ENCODE measurements at regions not wholly inside any gene's neighbourhood (a gene's known extent, or its start where the extent isn't known, plus 50 kb on each side); places are given as distances from the start of the nearest gene placed in this dataset.
"Not testable (repeated sequence)": the region's sequence is repeated elsewhere in the genome, so short reads cannot be mapped to it uniquely, and the experiment has no call there.

DNA sequence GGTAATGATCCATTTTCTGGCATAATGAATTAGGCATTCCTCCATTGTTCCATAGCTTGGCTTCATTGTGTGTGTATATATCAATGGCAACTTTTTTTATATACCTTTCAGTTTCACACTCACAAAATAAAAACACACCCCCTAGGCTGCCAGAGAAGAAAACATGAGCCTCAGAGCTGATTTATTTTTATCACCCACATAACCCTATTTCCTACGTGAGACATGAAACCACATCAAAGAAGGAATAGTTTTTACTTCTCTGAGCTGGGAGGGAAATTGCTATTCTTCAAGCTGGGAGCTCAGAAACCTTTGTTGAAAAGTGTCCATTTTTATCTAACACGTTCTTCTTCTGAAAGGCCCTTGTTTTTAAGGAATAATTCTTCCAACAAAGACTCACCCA lies 126.7 kb upstream of the RAI2 start:
- TF ChIP-seq, protein P1, sequence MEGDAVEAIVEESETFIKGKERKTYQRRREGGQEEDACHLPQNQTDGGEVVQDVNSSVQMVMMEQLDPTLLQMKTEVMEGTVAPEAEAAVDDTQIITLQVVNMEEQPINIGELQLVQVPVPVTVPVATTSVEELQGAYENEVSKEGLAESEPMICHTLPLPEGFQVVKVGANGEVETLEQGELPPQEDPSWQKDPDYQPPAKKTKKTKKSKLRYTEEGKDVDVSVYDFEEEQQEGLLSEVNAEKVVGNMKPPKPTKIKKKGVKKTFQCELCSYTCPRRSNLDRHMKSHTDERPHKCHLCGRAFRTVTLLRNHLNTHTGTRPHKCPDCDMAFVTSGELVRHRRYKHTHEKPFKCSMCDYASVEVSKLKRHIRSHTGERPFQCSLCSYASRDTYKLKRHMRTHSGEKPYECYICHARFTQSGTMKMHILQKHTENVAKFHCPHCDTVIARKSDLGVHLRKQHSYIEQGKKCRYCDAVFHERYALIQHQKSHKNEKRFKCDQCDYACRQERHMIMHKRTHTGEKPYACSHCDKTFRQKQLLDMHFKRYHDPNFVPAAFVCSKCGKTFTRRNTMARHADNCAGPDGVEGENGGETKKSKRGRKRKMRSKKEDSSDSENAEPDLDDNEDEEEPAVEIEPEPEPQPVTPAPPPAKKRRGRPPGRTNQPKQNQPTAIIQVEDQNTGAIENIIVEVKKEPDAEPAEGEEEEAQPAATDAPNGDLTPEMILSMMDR (IDR thresholded peaks at IDR 0.05) = no peak
- ATAC-seq (ENCODE audit: low FRiP score) = no peak
- DNase-seq (ENCODE audit: low spot score) = no peak

DNA sequence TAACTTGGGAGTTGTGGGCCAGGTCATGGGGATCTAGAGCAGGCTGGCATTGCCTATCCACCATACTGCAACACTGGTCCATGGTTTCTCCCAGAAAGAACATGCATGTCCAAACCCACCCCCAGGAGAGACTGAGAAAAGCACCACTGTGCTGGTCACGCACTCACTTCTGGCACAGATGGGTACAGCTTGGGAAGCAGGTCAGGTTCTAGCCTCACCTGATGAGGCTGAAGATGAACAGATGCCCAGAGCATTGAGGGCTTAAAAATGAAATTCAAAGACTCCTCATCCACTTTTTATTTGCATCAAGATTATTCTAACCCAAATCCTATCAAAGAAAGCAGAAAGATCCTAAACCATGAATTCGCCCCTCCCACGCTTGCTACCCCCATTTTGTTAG lies 125.9 kb upstream of the RAI2 start:
- no peak for DNase-seq (ENCODE audit: low spot score)
- no peak for ATAC-seq (ENCODE audit: low FRiP score)
- TF ChIP-seq, protein P1 (IDR thresholded peaks at IDR 0.05) = no peak

DNA sequence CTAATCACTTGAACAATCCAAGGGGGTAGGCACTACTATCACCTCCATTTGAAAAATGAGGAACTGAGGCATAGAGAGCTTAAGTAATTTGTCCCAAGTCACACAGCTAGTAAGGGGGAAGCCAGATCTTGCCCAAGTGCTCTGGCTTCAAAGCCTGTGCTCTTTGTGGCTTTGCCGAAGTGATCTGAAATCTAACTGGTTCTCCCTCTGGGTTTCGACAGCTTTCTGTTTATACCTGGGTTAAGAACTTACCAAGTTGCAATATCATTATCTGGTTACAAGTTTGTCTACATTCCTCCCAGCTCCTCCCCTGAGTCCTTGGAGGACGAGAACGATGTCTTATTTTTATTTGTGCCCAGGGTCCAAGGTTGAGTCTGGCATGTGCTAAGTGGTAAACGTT lies 125.3 kb upstream of the RAI2 start:
- TF ChIP-seq, protein P1 (IDR thresholded peaks at IDR 0.05) = no peak
- no peak for DNase-seq (ENCODE audit: low spot score)
- no peak for ATAC-seq (ENCODE audit: low FRiP score)

DNA sequence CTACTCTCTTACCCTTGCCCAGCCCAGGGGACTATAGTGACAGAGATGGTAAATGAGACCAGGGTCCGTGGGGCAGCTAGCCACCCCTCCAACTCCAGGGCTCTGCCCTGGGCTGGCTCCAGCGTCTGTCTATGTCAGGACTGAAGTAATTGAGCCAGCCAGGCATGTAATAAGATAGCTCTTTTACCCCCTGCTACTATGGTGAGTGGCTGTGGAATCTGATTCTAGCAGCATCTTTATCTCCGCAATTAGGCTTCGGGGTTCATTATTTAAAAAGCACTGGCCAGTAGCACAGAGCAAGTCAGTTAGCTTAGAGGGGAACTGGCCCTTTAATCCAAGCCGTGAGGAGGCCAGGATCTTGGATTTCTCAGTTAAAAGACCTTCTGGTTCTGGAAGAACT lies 123.3 kb upstream of the RAI2 start:
- DNase-seq (ENCODE audit: low spot score) (no peak), ATAC-seq (ENCODE audit: low FRiP score) (no peak)
- TF ChIP-seq, protein P1 (IDR thresholded peaks at IDR 0.05) = no peak

DNA sequence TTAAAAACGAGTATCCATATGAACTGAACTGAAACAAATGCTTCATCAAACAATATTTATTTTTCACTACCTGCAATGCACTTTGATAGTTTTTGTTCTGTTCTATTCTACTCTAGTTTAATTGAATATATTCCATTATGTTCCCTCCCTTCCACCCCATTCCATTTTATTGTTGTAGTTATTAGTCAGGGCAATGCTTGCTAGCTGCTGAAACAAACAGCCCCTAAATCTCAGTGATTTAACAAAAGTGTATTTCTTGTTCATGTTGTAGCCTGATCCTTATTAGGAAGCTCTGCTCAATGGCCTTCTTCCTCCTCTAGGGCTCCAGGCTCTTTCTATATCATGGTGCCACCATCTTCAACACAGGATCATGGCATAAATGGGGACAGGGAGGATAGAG lies 122.3 kb upstream of the RAI2 start:
- TF ChIP-seq, protein P1 (IDR thresholded peaks at IDR 0.05) = no peak
- DNase-seq (ENCODE audit: low spot score) (no peak), ATAC-seq (ENCODE audit: low FRiP score) (no peak)

DNA sequence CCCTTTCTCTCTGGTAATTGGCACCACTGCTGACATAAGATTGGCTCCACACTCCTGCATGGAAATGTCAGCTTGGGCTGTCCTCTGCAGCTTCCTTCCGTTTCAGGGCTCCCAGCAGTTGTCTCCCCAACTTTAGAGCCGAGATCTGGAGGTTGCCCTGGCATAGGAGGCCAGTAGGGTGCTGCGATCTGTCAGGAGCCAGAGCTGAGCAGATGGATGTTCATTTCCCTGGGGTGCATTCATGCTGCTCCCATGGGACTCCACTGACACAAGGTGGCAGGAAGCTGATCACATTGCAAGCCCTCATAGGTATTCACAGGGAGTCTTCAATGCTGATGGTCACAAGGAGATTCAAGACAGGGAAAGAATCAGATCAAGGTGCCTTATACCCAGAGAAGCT lies 116.6 kb upstream of the RAI2 start:
- DNase-seq (ENCODE audit: low spot score) (no peak), ATAC-seq (ENCODE audit: low FRiP score) (no peak)
- TF ChIP-seq, protein P1 (IDR thresholded peaks at IDR 0.05) = no peak

DNA sequence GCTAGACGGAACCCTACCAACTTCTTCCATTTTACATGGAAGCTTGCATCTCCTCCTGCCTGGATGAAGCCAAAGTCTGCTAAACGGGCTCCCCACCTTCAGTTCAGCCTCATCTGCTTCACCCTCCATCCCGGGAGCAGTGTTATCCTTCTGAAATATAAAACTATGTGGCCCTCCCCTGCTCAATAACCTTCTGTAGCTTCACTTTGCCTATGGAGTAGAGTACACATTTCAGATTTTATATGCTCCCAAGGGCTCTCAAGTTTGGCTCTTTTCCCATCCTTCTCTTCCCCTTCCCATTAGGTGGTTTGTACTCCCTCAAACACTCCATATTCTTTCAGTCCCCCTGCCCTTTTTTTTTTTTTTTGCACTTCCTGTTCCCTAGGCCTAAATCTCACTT lies 115.9 kb upstream of the RAI2 start:
- TF ChIP-seq, protein P1 (IDR thresholded peaks at IDR 0.05) = no peak
- ATAC-seq (ENCODE audit: low FRiP score) (no peak), DNase-seq (ENCODE audit: low spot score) (no peak)

DNA sequence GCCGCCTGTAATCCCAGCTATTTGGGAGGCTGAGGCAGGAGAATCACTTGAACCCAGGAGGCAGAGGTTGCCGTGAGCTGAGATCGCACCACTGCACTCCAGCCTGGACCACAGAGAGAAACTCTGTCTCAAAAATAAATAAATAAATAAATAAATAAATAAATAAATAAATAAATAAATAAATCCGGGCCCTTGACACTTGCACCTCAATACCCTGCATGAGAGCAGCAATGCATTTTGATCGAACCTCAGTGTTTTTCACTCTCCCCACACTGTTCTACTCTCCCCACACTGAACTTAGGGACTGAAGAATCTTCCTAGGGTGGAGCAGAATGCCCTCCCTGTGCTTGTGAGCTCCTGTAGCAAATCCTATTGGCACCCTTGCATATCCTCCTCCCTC lies 114.3 kb upstream of the RAI2 start:
- ATAC-seq (ENCODE audit: low FRiP score); DNase-seq (ENCODE audit: low spot score): not testable (repeated sequence)

All from omental fat pad (tissue), 3 donors.